ENCODE measurements at regions not wholly inside any gene's neighbourhood (a gene's known extent, or its start where the extent isn't known, plus 50 kb on each side); places are given as distances from the start of the nearest gene placed in this dataset.
"Not testable (repeated sequence)": the region's sequence is repeated elsewhere in the genome, so short reads cannot be mapped to it uniquely, and the experiment has no call there.

DNA sequence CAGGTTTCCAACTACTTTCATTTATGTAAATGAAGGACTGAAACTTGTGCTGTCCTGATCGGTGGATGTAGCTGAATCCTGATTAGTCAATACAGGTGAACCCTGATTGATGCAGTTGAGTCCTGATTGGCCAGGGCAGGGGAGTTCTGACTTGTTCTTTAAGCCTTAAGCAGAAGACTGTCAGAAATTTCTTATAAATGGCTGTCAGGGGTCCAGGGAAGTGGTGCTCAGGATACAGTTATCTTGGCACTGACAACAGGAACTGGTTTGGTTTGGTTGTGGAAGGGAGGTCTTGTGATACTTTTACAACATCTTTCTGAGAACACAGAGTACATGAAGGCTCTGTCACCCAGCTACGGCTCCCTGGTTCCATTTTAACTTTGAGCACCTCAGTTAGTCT is 132.1 kb downstream of the KCNJ12 start:
- Histone ChIP-seq H3K36me3 (ENCODE audit: control insufficient read depth, insufficient read depth, low read length) (no peaks in the 10 kb centered on the region), H3K27me3 (ENCODE audit: control insufficient read depth, insufficient read depth, low read length) (peaks cover 2% of the 10 kb centered on the region), H3K4me3 (ENCODE audit: low read depth, low read length) (no peak overlapping the region)
- FAIRE-seq (no peak), DNase-seq (ENCODE audit: low read depth) (no peak)
- TF ChIP-seq, protein P1, sequence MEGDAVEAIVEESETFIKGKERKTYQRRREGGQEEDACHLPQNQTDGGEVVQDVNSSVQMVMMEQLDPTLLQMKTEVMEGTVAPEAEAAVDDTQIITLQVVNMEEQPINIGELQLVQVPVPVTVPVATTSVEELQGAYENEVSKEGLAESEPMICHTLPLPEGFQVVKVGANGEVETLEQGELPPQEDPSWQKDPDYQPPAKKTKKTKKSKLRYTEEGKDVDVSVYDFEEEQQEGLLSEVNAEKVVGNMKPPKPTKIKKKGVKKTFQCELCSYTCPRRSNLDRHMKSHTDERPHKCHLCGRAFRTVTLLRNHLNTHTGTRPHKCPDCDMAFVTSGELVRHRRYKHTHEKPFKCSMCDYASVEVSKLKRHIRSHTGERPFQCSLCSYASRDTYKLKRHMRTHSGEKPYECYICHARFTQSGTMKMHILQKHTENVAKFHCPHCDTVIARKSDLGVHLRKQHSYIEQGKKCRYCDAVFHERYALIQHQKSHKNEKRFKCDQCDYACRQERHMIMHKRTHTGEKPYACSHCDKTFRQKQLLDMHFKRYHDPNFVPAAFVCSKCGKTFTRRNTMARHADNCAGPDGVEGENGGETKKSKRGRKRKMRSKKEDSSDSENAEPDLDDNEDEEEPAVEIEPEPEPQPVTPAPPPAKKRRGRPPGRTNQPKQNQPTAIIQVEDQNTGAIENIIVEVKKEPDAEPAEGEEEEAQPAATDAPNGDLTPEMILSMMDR (IDR thresholded peaks at IDR 0.05; ENCODE audit: insufficient read depth, low read length, severe bottlenecking), result no peak

DNA sequence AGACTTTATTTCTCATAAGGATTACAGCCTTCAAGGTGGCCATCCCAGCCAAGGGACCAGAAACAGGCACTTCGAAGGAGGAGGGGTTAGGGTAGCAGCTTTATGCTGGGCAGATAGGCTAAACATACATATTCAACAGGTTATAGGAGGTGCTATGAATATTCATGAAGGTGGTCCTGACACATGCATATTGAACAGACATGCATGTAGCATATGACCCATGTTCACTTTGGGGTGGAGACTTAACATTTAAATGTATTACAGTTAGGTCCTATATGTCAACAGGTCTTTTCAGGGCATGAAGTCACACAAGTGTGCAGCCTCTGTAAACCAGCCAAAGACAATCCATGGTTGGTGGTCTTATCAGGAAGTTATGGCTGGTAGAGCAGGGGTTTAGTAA is 133.2 kb downstream of the KCNJ12 start:
- H3K4me3 ChIP-seq (ENCODE audit: low read depth, low read length); H3K36me3 ChIP-seq (ENCODE audit: control insufficient read depth, insufficient read depth, low read length); DNase-seq (ENCODE audit: low read depth); FAIRE-seq; H3K27me3 ChIP-seq (ENCODE audit: control insufficient read depth, insufficient read depth, low read length): not testable (repeated sequence)

DNA sequence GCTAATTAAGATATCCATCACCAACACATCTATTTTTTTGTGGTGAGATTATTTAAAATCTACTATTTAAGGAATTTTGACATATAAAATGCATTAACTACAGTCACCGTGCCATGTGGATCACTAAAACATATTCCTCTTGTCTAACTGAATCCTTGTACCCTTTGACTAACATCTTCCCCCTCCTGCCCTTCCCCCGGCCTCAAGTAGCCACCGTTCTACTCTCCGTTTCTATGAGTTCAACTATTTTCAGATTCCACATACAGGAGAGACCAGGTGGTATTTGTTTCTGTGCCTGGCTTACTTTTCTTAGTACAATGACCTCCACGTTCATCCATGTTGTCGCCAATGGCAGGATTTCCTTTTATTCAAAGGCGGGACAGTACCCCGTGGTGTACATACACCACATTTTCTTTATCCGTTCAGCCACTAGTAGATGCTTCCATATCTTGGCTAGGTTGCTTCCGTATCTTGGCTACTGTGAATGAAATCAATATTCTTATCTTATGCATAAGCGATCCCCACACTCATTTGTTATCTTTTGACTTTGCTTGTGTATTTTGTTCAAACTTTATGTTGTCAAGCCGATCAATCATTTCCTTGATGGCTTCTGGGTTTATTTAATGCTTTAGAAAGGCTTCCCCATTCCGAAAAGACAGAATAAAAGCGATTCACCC is 134.7 kb downstream of the KCNJ12 start:
- peak overlapping the region; percentile 34 for H3K4me3 ChIP-seq (ENCODE audit: low read depth, low read length)
- TF ChIP-seq, protein P1 (IDR thresholded peaks at IDR 0.05; ENCODE audit: insufficient read depth, low read length, severe bottlenecking), result no peak
- H3K27me3 ChIP-seq (ENCODE audit: control insufficient read depth, insufficient read depth, low read length), result peaks cover 2% of the 10 kb centered on the region
- H3K36me3 ChIP-seq (ENCODE audit: control insufficient read depth, insufficient read depth, low read length), result no peaks in the 10 kb centered on the region
- FAIRE-seq (no peak), DNase-seq (ENCODE audit: low read depth) (no peak)

DNA sequence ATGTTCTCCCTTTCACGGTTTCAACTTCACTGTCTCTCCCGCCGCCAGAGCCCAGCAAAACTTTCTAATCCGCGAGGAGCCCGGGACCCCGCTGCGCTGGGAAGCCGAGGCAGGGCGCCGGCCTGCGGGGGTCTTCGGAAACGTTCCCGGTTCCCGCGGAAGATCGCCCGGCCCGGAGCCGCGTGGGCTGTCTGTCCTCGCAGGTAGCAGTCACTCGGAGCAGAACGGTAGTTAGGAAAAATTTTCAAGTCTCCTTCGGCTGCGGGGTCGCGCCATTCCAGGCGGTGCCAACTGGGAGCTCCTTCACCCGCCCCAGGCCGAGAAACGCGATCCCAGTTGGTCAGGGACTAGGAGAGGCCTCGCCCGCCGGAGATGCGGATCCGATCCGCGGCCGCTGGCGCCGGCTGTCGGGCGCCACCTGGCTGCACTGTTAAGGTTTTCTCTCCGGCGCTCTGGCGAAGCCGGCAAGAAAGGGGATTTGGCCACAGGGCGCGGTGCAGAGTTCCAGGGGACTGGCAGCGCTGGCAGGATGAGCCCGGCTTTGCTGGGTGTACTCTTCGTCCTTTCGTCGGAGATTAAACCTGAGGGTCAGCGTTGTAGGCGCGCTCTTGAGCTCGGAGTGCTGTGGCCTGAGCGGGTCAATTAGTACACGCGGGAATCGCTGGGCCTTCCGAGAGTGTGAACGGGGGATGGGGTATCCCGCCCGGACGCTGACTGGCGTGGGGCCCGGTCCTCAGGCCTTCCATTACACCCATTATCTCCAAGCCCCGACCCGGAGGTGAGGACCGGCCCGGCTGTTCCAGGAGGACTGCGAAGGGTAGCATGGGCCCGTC is 135.4 kb downstream of the KCNJ12 start:
- Histone ChIP-seq H3K27me3 (ENCODE audit: control insufficient read depth, insufficient read depth, low read length) (peaks cover 2% of the 10 kb centered on the region), H3K4me3 (ENCODE audit: low read depth, low read length) (peak overlapping the region; percentile 34), H3K36me3 (ENCODE audit: control insufficient read depth, insufficient read depth, low read length) (no peaks in the 10 kb centered on the region)
- FAIRE-seq (no peak), DNase-seq (ENCODE audit: low read depth) (peak; percentile 50)
- TF ChIP-seq, protein P1 (IDR thresholded peaks at IDR 0.05; ENCODE audit: insufficient read depth, low read length, severe bottlenecking), result peak; percentile 86

DNA sequence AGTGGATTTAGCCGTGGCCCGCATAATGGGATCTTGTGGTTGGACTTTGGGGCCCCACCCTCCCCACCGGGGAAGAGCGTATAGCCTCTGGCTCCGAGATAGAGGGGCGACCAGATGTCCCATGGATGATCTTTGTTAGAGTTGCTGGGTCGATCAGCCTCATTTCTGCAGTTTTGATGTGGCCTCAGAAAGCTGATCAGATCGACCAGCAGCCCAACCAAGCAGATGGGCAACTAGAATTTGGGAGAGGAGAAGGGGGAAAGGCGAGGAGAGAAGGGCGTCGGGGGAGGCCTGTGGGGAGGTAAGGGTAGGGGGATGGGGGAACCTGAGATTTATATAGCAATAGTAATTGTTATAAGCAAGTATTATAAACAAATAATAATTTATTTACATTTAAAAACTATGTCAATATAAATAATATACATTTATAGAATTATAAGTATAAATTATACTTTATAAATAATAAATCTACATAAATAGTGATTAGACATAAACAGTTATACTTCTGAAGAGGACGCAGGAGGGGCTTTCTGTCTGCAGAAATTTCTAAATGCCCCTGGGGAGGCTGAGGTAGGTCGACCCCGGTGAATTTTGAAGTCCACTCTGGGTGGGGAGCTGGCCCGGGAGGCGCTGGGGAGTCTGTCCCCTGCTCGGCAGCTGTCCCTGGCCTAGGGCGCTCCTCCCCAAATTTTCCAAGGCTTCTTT is 136.3 kb downstream of the KCNJ12 start:
- TF ChIP-seq, protein P1 (IDR thresholded peaks at IDR 0.05; ENCODE audit: insufficient read depth, low read length, severe bottlenecking), result no peak
- H3K4me3 ChIP-seq (ENCODE audit: low read depth, low read length), result peak overlapping the region; percentile 10
- DNase-seq (ENCODE audit: low read depth), result no peak
- H3K36me3 ChIP-seq (ENCODE audit: control insufficient read depth, insufficient read depth, low read length), result no peaks in the 10 kb centered on the region
- FAIRE-seq, result no peak
- peaks cover 2% of the 10 kb centered on the region for H3K27me3 ChIP-seq (ENCODE audit: control insufficient read depth, insufficient read depth, low read length)

DNA sequence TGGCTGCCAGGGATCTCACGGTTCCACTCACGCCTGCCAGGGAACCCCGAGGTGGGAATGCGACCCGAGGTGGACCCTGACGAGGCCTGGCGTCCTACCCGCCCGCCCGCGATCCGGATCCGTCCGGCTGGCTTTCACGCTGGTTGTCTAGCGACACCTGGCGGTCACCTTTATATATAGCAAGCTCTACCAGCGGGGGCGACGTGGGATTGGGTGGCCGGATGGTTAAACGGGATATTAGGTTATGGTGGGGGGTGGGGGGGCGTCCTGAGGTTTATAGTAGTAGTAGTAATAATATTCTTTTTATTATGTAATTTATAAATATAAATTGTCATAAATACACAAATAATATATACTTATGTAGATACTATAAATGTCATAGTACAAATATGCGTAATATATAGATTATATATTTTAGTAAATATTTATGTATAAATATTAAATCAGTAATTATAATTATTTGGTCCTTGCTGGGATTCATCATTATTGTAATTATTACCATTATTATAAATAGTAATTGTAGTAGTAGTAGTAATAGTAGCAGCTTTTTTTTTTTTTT is 136.9 kb downstream of the KCNJ12 start:
- TF ChIP-seq, protein P1 (IDR thresholded peaks at IDR 0.05; ENCODE audit: insufficient read depth, low read length, severe bottlenecking), result peak; percentile 79
- H3K27me3 ChIP-seq (ENCODE audit: control insufficient read depth, insufficient read depth, low read length), result peaks cover 2% of the 10 kb centered on the region
- DNase-seq (ENCODE audit: low read depth), result peak; percentile 22
- no peaks in the 10 kb centered on the region for H3K36me3 ChIP-seq (ENCODE audit: control insufficient read depth, insufficient read depth, low read length)
- no peak for FAIRE-seq
- peak overlapping the region; percentile 10 for H3K4me3 ChIP-seq (ENCODE audit: low read depth, low read length)

DNA sequence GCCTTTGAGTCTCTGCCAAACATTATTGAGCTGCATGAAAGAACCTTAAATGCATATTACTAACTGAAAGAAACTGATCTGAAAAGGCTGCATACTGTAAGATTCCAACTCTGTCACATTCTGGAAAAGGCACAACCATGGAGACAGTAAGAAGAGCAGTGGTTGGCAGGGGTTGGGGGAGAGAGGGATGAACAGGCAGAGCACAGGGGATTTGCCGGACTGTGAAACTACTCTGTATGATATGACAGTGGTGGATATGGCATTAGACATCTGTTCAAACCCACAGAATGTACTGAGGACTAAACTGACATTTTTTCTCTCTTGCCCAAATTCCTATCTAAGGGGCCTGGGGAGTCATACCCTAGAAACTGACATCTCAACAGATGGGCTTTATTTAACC is 138.4 kb downstream of the KCNJ12 start:
- H3K4me3 ChIP-seq (ENCODE audit: low read depth, low read length); H3K36me3 ChIP-seq (ENCODE audit: control insufficient read depth, insufficient read depth, low read length); H3K27me3 ChIP-seq (ENCODE audit: control insufficient read depth, insufficient read depth, low read length); FAIRE-seq; DNase-seq (ENCODE audit: low read depth): not testable (repeated sequence)
